Epithelial cell of proximal tubule (primary cell): ENCODE measurements at regions not wholly inside any gene's neighbourhood (a gene's known extent, or its start where the extent isn't known, plus 50 kb on each side); places are given as distances from the start of the nearest gene placed in this dataset.

ENCODE experiments used
- DNase-seq: peaks from one replicate; pipeline ENCODE4 v3.0.0-alpha.2; 2011; ENCODE audit warnings: low read depth
- H3K4me3 ChIP-seq: 2 replicates; pipeline ENCODE4 v1.5.1; 2011; ENCODE audit warnings: low read depth, mild to moderate bottlenecking, low read length
- CTCF ChIP-seq: conservative IDR thresholded peaks from 2 replicates; pipeline ENCODE4 v1.5.1; 2012; ENCODE audit warnings: low read depth, mild to moderate bottlenecking, low read length

GRCh38 chr2:51441786-51442185, 409.9 kb upstream of the NRXN1 start:
- no peak for DNase-seq
- TF ChIP-seq CTCF: no peak
- H3K4me3 ChIP-seq: no peak overlapping the region

- TF ChIP-seq CTCF: no peak
- DNase-seq: no peak
These were observed 392.5 kb upstream of the NRXN1 start for GRCh38 chr2:51424418-51424817.

GRCh38 chr2:51420511-51420910, 388.6 kb upstream of the NRXN1 start:
- TF ChIP-seq CTCF: no peak
- DNase-seq: no peak
- H3K4me3 ChIP-seq: no peak overlapping the region

More at GRCh38 chr2:51424418-51424817, 392.5 kb upstream of the NRXN1 start:
- H3K4me3 ChIP-seq: no peak overlapping the region

- no peak for TF ChIP-seq CTCF
- H3K4me3 ChIP-seq: no peak overlapping the region
- DNase-seq: no peak
These were observed 381.8 kb upstream of the NRXN1 start for GRCh38 chr2:51413726-51414125.

DNA sequence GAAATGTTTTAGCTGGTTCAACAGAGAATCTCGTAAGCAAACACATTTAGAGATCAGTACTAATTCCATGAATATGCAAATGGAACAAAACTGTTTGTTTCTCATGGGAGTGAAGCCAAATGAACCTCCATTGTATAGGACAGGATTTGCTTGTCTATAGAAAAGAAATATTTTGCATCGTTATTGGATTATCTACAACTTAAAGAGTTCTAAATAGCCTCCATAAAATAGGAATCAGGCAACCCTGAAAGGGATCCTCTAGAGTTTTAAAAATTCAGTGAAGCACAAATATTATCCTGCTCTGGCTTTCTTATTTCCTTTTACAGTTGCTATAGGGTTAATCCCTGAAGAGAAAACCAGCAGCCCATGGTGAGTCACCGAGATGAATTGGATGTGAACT, 378.4 kb upstream of the NRXN1 start:
- no peak overlapping the region for H3K4me3 ChIP-seq
- no peak for DNase-seq
- no peak for TF ChIP-seq CTCF

DNA sequence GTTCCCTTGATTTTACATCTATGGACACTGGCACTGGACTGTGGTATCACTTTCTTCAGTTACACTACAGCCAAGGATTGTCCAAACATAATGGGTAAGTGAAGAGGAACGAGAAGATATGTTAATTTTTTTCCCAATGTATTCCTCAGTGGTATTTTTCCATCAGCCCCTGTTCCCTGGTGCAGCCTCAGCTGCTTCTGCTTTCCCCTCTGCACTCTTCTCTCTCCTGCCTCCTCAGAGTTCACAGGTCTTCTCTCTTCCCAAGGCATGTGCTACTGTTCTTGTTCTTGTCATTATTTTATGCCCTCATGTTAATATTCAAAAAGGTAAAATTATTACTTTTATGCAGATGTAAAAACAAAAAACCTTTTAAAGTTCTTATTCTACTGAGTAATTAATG, 378.0 kb upstream of the NRXN1 start:
- DNase-seq: no peak
- H3K4me3 ChIP-seq: no peak overlapping the region
- TF ChIP-seq CTCF: no peak

GRCh38 chr2:51404226-51404625, 372.3 kb upstream of the NRXN1 start:
- DNase-seq: no peak
- TF ChIP-seq CTCF: no peak
- H3K4me3 ChIP-seq: no peak overlapping the region
